NCI-H345 treated with DMSO at 0.1 percent for 48 hours (cell line): ENCODE measurements at regions not wholly inside any gene's neighbourhood (a gene's known extent, or its start where the extent isn't known, plus 50 kb on each side); places are given as distances from the start of the nearest gene placed in this dataset.

Experiments used
- DNase-seq: peaks from one replicate; lab custom pipeline; 2025; ENCODE audit not compliant: unreplicated experiment; lab: John Stamatoyannopoulos, UW

GRCh38 chr2:239677453-239678185 is 276.8 kb upstream of the HDAC4 start:
- no peak for DNase-seq

GRCh38 chr2:239676716-239677452 is 276.1 kb upstream of the HDAC4 start:
- DNase-seq, result no peak

GRCh38 chr2:239675826-239676715 is 275.3 kb upstream of the HDAC4 start:
- DNase-seq, result no peak

GRCh38 chr2:239674981-239675825 is 274.4 kb upstream of the HDAC4 start:
- no peak for DNase-seq

- no peak for DNase-seq
These were observed 273.5 kb upstream of the HDAC4 start for GRCh38 chr2:239674101-239674980.

GRCh38 chr2:239673641-239674040 is 272.8 kb upstream of the HDAC4 start:
- DNase-seq, result no peak

- DNase-seq, result no peak
These were observed 271.4 kb upstream of the HDAC4 start for GRCh38 chr2:239671916-239672849.

GRCh38 chr2:239671471-239671870 is 270.7 kb upstream of the HDAC4 start:
- no peak for DNase-seq

GRCh38 chr2:239670463-239671120 is 269.8 kb upstream of the HDAC4 start:
- DNase-seq, result no peak

- DNase-seq, result no peak
These were observed 269.2 kb upstream of the HDAC4 start for GRCh38 chr2:239669899-239670460.

- no peak for DNase-seq
These were observed 268.5 kb upstream of the HDAC4 start for GRCh38 chr2:239669181-239669898.

GRCh38 chr2:239668651-239669050 is 267.8 kb upstream of the HDAC4 start:
- no peak for DNase-seq

GRCh38 chr2:239668042-239668441 is 267.2 kb upstream of the HDAC4 start:
- DNase-seq, result no peak

- DNase-seq, result no peak
These were observed 266.7 kb upstream of the HDAC4 start for GRCh38 chr2:239667431-239667985.

GRCh38 chr2:239666855-239667376 is 266.1 kb upstream of the HDAC4 start:
- no peak for DNase-seq

GRCh38 chr2:239666053-239666854 is 265.4 kb upstream of the HDAC4 start:
- no peak for DNase-seq
